IMR-90 (cell line): ENCODE measurements at regions not wholly inside any gene's neighbourhood (a gene's known extent, or its start where the extent isn't known, plus 50 kb on each side); places are given as distances from the start of the nearest gene placed in this dataset.

ENCODE experiments used
- ATAC-seq: fragments of 200-7000 bp; cut with Tn5 transposase; 2 replicates; pipeline ENCODE4 v1.9.1; 2020; ENCODE audit warnings: low read depth, mild to moderate bottlenecking, moderate library complexity
- BruUV-seq: library from RNA; stranded (reverse); fragments of 400-500 nt; replicated peaks from 2 replicates; lab custom pipeline; 2021; lab: Mats Ljungman, UMichigan
- CTCF ChIA-PET: fragments of 300-600 bp; formaldehyde crosslinking; extraction: SDS; loops from one replicate; lab custom pipeline; 2021; ENCODE audit warnings: antibody characterized with exemption; lab: Yijun Ruan, JAX
- POLR2A ChIA-PET: fragments of 300-600 bp; sonication (Branson Sonifier 250); formaldehyde crosslinking; loops from one replicate; lab custom pipeline; 2022; ENCODE audit warnings: antibody characterized with exemption; ENCODE audit not compliant: unreplicated experiment; lab: Charles Lee
- DNase-seq: peaks from one replicate; pipeline ENCODE4 v3.0.0; 2013
- H2AFZ ChIP-seq: replicated peaks from 2 replicates; pipeline ENCODE3; 2013; ENCODE audit warnings: low read length, mild to moderate bottlenecking; ENCODE audit not compliant: poor library complexity
- H2AK5ac ChIP-seq: 2 replicates; pipeline ENCODE4 v1.6.1; 2013; ENCODE audit warnings: low read depth, low read length, inconsistent platforms
- H2AK9ac ChIP-seq: replicated peaks from 2 replicates; pipeline ENCODE3; 2013; ENCODE audit warnings: mild to moderate bottlenecking, low read depth, low read length, moderate library complexity; ENCODE audit not compliant: poor library complexity
- H2BK120ac ChIP-seq: 2 replicates; pipeline ENCODE4 v1.6.1; 2013; ENCODE audit warnings: low read depth, low read length, inconsistent platforms
- H2BK15ac ChIP-seq: 3 replicates; pipeline ENCODE4 v1.6.1; 2013; ENCODE audit warnings: low read depth, low read length, inconsistent platforms
- H2BK20ac ChIP-seq: 2 replicates; pipeline ENCODE4 v1.6.1; 2013; ENCODE audit warnings: low read depth, mild to moderate bottlenecking, inconsistent platforms, low read length, moderate library complexity
- H2BK5ac ChIP-seq: 2 replicates; pipeline ENCODE4 v1.6.1; 2013; ENCODE audit warnings: mild to moderate bottlenecking, low read depth, low read length, inconsistent platforms; ENCODE audit not compliant: poor library complexity, severe bottlenecking
- H3K14ac ChIP-seq: replicated peaks from 2 replicates; pipeline ENCODE4 v1.6.1; 2013; ENCODE audit warnings: low read depth, low read length, inconsistent platforms
- H3K18ac ChIP-seq: 2 replicates; pipeline ENCODE4 v1.6.1; 2013; ENCODE audit warnings: low read depth, low read length, control low read depth
- H3K23ac ChIP-seq: 2 replicates; pipeline ENCODE4 v1.6.1; 2013; ENCODE audit warnings: low read depth, low read length, inconsistent platforms
- H3K27ac ChIP-seq: 2 replicates; pipeline ENCODE4 v1.5.1; 2013; ENCODE audit warnings: mild to moderate bottlenecking, control low read depth, low read length; ENCODE audit not compliant: insufficient read depth
- H3K27me3 ChIP-seq: 2 replicates; pipeline ENCODE4 v1.6.1; 2013; ENCODE audit warnings: low read length; ENCODE audit not compliant: control insufficient read depth, insufficient read depth
- H3K36me3 ChIP-seq: 2 replicates; pipeline ENCODE4 v1.6.1; 2013; ENCODE audit warnings: low read length, mixed read lengths; ENCODE audit not compliant: control insufficient read depth, insufficient read depth
- H3K4ac ChIP-seq: 2 replicates; pipeline ENCODE4 v1.6.1; 2013; ENCODE audit warnings: low read depth, low read length, inconsistent platforms
- H3K4me1 ChIP-seq: 2 replicates; pipeline ENCODE4 v1.6.1; 2013; ENCODE audit warnings: low read length, mixed read lengths; ENCODE audit not compliant: control insufficient read depth, insufficient read depth
- H3K4me2 ChIP-seq: 2 replicates; pipeline ENCODE4 v1.6.1; 2013; ENCODE audit warnings: low read depth, mild to moderate bottlenecking, control low read depth, low read length, moderate library complexity
- H3K4me3 ChIP-seq: 2 replicates; pipeline ENCODE4 v1.5.1; 2013; ENCODE audit warnings: low read depth, mild to moderate bottlenecking, control low read depth, low read length, moderate library complexity; ENCODE audit not compliant: insufficient read depth
- H3K56ac ChIP-seq: 2 replicates; pipeline ENCODE4 v1.6.1; 2013; ENCODE audit warnings: low read length, inconsistent platforms; ENCODE audit not compliant: insufficient read depth; ENCODE audit errors: extremely low read depth
- H3K79me1 ChIP-seq, 2 experiments: 2 replicates each; pipeline ENCODE4 v1.6.1; 2013; ENCODE audit warnings: low read length in 2 of 2, inconsistent platforms in 1 of 2, low read depth in 1 of 2
- H3K9ac ChIP-seq: 2 replicates; pipeline ENCODE4 v1.6.1; 2013; ENCODE audit warnings: low read depth, low read length, control low read depth
- H3K9me1 ChIP-seq: 2 replicates; pipeline ENCODE4 v1.6.1; 2013; ENCODE audit warnings: low read length, inconsistent platforms; ENCODE audit not compliant: insufficient read depth
- H3K9me3 ChIP-seq: 2 replicates; pipeline ENCODE4 v1.6.1; 2013; ENCODE audit warnings: low read length; ENCODE audit not compliant: control insufficient read depth, insufficient read depth
- H4K20me1 ChIP-seq: 2 replicates; pipeline ENCODE4 v1.6.1; 2013; ENCODE audit warnings: low read length, inconsistent platforms; ENCODE audit not compliant: insufficient read depth
- H4K5ac ChIP-seq: 2 replicates; pipeline ENCODE4 v1.6.1; 2013; ENCODE audit warnings: mild to moderate bottlenecking, low read depth, low read length, control low read depth
- H4K8ac ChIP-seq, 2 experiments: 2 replicates each; pipeline ENCODE4 v1.6.1; 2013; ENCODE audit warnings: low read depth in 2 of 2, low read length in 2 of 2, control low read depth in 1 of 2, inconsistent platforms in 1 of 2
- H4K91ac ChIP-seq: 2 replicates; pipeline ENCODE4 v1.6.1; 2013; ENCODE audit warnings: low read depth, low read length, inconsistent platforms; ENCODE audit not compliant: insufficient read depth
- BHLHE40 ChIP-seq: fragments of 150-350 bp; IDR thresholded peaks from 2 replicates; pipeline ENCODE4 v1.6.1; 2016; ENCODE audit warnings: mild to moderate bottlenecking, low read depth, low read length
- MAFK ChIP-seq: IDR thresholded peaks from 2 replicates; pipeline ENCODE4 v1.6.1; 2012; ENCODE audit warnings: low read depth, low read length, improper control_type of control experiment
- WGBS, 2 experiments: methylation state at CpG; one replicate each; pipeline versions ENCODE4 v1.1.5 to v1.1.7; 2013; ENCODE audit warnings: missing lambda C conversion rate in 2 of 2; ENCODE audit not compliant: insufficient read length in 1 of 2; ENCODE audit errors: extremely low coverage in 2 of 2; 5-methylcytosine and 5-hydroxymethylcytosine counted together
- dilution Hi-C: fragments of 300-500 bp; cut with HindIII; formaldehyde crosslinking; loops from one replicate; pipeline ENCODE4 v1.14.3; 2018; ENCODE audit warnings: low sequenced_read_pairs; ENCODE audit not compliant: unreplicated experiment
- in situ Hi-C: fragments of 300-500 bp; cut with MboI; formaldehyde crosslinking; loops from 3 replicates; pipeline ENCODE4 v1.14.3; 2019; ENCODE audit warnings: low sequenced_read_pairs, inconsistent platforms, mixed read lengths
- intact Hi-C: fragments of 100-400 bp; cut with micrococcal nuclease; formaldehyde crosslinking; loops from 2 replicates; pipeline ENCODE4 v1.10.0; 2022

DNA sequence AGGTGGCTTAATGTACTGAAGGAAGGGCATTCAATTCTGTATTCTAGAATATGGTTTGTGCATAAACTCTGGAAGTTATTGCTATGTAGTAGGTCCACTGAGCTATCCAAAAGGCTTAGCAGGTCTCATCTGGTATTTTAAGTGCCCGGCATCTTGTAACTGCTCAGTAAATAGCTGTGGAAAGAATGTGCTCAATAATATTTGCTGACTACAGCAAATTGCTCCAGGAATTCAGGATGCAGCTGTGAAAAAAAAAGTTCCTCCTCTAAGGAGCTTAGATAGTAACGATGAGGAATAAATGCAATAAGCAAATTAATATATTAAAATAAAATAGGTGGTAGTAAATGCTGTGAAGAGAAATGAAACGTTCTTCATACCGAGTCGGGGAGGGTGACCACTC, 857.1 kb downstream of the AACS start:
- Histone ChIP-seq H3K23ac (no peak overlapping the region), H3K9me1 (no peaks in the 10 kb centered on the region), H2AK5ac (no peak overlapping the region), H3K9me3 (peaks cover 16% of the 10 kb centered on the region), H3K4me1 (no peaks in the 10 kb centered on the region), H2BK5ac (no peak overlapping the region), H3K9ac (no peak overlapping the region), H3K36me3 (no peaks in the 10 kb centered on the region), H4K91ac (no peak overlapping the region), H3K18ac (no peak overlapping the region), H3K27ac (no peak overlapping the region), H2BK15ac (no peak overlapping the region), H4K5ac (no peak overlapping the region), H3K4ac (no peak overlapping the region), H3K14ac (no peak overlapping the region), H3K56ac (no peak overlapping the region), H4K20me1 (no peaks in the 10 kb centered on the region), H3K4me2 (no peak overlapping the region), H3K79me1 (no peaks in the 10 kb centered on the region), H2AK9ac (no peak overlapping the region), H4K8ac (no peak overlapping the region), H2BK20ac (no peak overlapping the region), H2BK120ac (no peak overlapping the region), H3K4me3 (no peak overlapping the region), H2AFZ (no peak overlapping the region), H3K27me3 (no peaks in the 10 kb centered on the region)
- in situ Hi-C loops: no loop called here
- intact Hi-C loops: no loop called here
- no TSS peak for BruUV-seq
- no peak for ATAC-seq
- no peak for TF ChIP-seq BHLHE40
- peak; percentile 95 for TF ChIP-seq MAFK
- CTCF ChIA-PET: no interaction called here
- WGBS, 2 experiments: 17% methylated on average over 1 of the region's 5 CpGs; no CpG with 5 or more reads in 1 of the 2 experiments
- dilution Hi-C loops: no loop called here
- DNase-seq: no peak
- POLR2A ChIA-PET: no interaction called here
